ENCODE measurements at regions not wholly inside any gene's neighbourhood (a gene's known extent, or its start where the extent isn't known, plus 50 kb on each side); places are given as distances from the start of the nearest gene placed in this dataset.

GRCh38 chr5:124669300-124669648 is 77.2 kb downstream of the ZNF608 start:
- peaks cover 21% of the 10 kb centered on the region for H3K4me1 ChIP-seq
- WGBS, result 88% methylated on average over 4 of the region's 4 CpGs
- TF ChIP-seq CTCF (IDR thresholded peaks at IDR 0.05) (no peak), POLR2A (IDR thresholded peaks at IDR 0.05) (no peak), POLR2AphosphoS5 (IDR thresholded peaks at IDR 0.05) (no peak), EP300 (IDR thresholded peaks at IDR 0.05) (no peak)
- H3K36me3 ChIP-seq, result no peaks in the 10 kb centered on the region
- no peak overlapping the region for H3K4me3 ChIP-seq
- no peak overlapping the region for H3K27ac ChIP-seq
- no peaks in the 10 kb centered on the region for H3K27me3 ChIP-seq
- no peaks in the 10 kb centered on the region for H3K9me3 ChIP-seq
- DNase-seq (ENCODE audit: low spot score in 2 of 2), result no peak

GRCh38 chr5:124668353-124669299 is 77.8 kb downstream of the ZNF608 start:
- H3K4me1 ChIP-seq, result peaks cover 21% of the 10 kb centered on the region
- no peaks in the 10 kb centered on the region for H3K27me3 ChIP-seq
- no peak for TF ChIP-seq CTCF (IDR thresholded peaks at IDR 0.05)
- TF ChIP-seq EP300 (IDR thresholded peaks at IDR 0.05), result no peak
- TF ChIP-seq POLR2A (IDR thresholded peaks at IDR 0.05), result no peak
- TF ChIP-seq POLR2AphosphoS5 (IDR thresholded peaks at IDR 0.05), result no peak
- 87% methylated on average over 7 of the region's 7 CpGs for WGBS
- H3K4me3 ChIP-seq, result no peak overlapping the region
- H3K36me3 ChIP-seq, result no peaks in the 10 kb centered on the region
- DNase-seq (ENCODE audit: low spot score in 2 of 2), result no peak
- no peaks in the 10 kb centered on the region for H3K9me3 ChIP-seq
- no peak overlapping the region for H3K27ac ChIP-seq

- H3K27ac ChIP-seq, result no peak overlapping the region
- H3K4me1 ChIP-seq, result peaks cover 34% of the 10 kb centered on the region
- no peak overlapping the region for H3K4me3 ChIP-seq
- no peaks in the 10 kb centered on the region for H3K27me3 ChIP-seq
- H3K36me3 ChIP-seq, result no peaks in the 10 kb centered on the region
- no peak for TF ChIP-seq CTCF (IDR thresholded peaks at IDR 0.05)
- no peak for TF ChIP-seq POLR2A (IDR thresholded peaks at IDR 0.05)
- TF ChIP-seq EP300 (IDR thresholded peaks at IDR 0.05), result no peak
- no peak for TF ChIP-seq POLR2AphosphoS5 (IDR thresholded peaks at IDR 0.05)
- no peak for DNase-seq (ENCODE audit: low spot score in 2 of 2)
- no peaks in the 10 kb centered on the region for H3K9me3 ChIP-seq
These were observed 80.8 kb downstream of the ZNF608 start for GRCh38 chr5:124665625-124666024.

GRCh38 chr5:124665035-124665434 is 81.4 kb downstream of the ZNF608 start:
- DNase-seq (ENCODE audit: low spot score in 2 of 2), result no peak
- TF ChIP-seq POLR2A (IDR thresholded peaks at IDR 0.05) (no peak), EP300 (IDR thresholded peaks at IDR 0.05) (no peak), POLR2AphosphoS5 (IDR thresholded peaks at IDR 0.05) (no peak), CTCF (IDR thresholded peaks at IDR 0.05) (no peak)
- Histone ChIP-seq H3K27me3 (no peaks in the 10 kb centered on the region), H3K4me1 (peaks cover 33% of the 10 kb centered on the region), H3K9me3 (no peaks in the 10 kb centered on the region), H3K27ac (no peak overlapping the region), H3K4me3 (no peak overlapping the region), H3K36me3 (no peaks in the 10 kb centered on the region)
- 81% methylated on average over 2 of the region's 2 CpGs for WGBS

GRCh38 chr5:124664287-124664686 is 82.2 kb downstream of the ZNF608 start:
- Histone ChIP-seq H3K4me1 (peaks cover 38% of the 10 kb centered on the region), H3K36me3 (no peaks in the 10 kb centered on the region), H3K4me3 (no peak overlapping the region), H3K27ac (no peak overlapping the region), H3K9me3 (no peaks in the 10 kb centered on the region), H3K27me3 (no peaks in the 10 kb centered on the region)
- TF ChIP-seq CTCF (IDR thresholded peaks at IDR 0.05) (no peak), EP300 (IDR thresholded peaks at IDR 0.05) (no peak), POLR2A (IDR thresholded peaks at IDR 0.05) (no peak), POLR2AphosphoS5 (IDR thresholded peaks at IDR 0.05) (no peak)
- DNase-seq (ENCODE audit: low spot score in 2 of 2), result no peak
- 67% methylated on average over 1 of the region's 1 CpG for WGBS
